DOHH2 (cell line): ENCODE measurements at regions not wholly inside any gene's neighbourhood (a gene's known extent, or its start where the extent isn't known, plus 50 kb on each side); places are given as distances from the start of the nearest gene placed in this dataset.

Experiments used
- H3F3A ChIP-seq: fragments of 200-600 bp; sonication (generic), shearing (Covaris generic); 2 replicates; pipeline ENCODE4 v1.6.0; 2016; ENCODE audit warnings: antibody characterized with exemption, mild to moderate bottlenecking; ENCODE audit not compliant: control insufficient read depth, insufficient read depth
- H3K27ac ChIP-seq: fragments of 200-600 bp; sonication (generic); 2 replicates; pipeline ENCODE4 v1.5.1; 2014; ENCODE audit warnings: low read depth, mild to moderate bottlenecking, low read length, moderate library complexity
- H3K27me3 ChIP-seq: fragments of 200-600 bp; sonication (generic); 2 replicates; pipeline ENCODE4 v1.6.1; 2014; ENCODE audit warnings: mild to moderate bottlenecking, low read length, mixed read lengths; ENCODE audit not compliant: control insufficient read depth
- H3K36me3 ChIP-seq: fragments of 200-600 bp; sonication (generic); 2 replicates; pipeline ENCODE4 v1.6.1; 2014; ENCODE audit warnings: mild to moderate bottlenecking, low read length, moderate library complexity, mixed read lengths; ENCODE audit not compliant: control insufficient read depth
- H3K4me1 ChIP-seq: fragments of 200-600 bp; sonication (generic); 2 replicates; pipeline ENCODE4 v1.6.1; 2014; ENCODE audit warnings: mild to moderate bottlenecking, low read length, mixed read lengths; ENCODE audit not compliant: control insufficient read depth
- H3K4me2 ChIP-seq: fragments of 200-600 bp; sonication (generic); 2 replicates; pipeline ENCODE4 v1.6.0; 2014; ENCODE audit warnings: mild to moderate bottlenecking, low read length, moderate library complexity
- H3K4me3 ChIP-seq: fragments of 200-600 bp; sonication (generic); 2 replicates; pipeline ENCODE4 v1.5.1; 2014; ENCODE audit warnings: mild to moderate bottlenecking, low read length, mixed read lengths
- H3K79me2 ChIP-seq: fragments of 200-600 bp; sonication (generic); 2 replicates; pipeline ENCODE4 v1.6.1; 2014; ENCODE audit warnings: mild to moderate bottlenecking, low read length, mixed read lengths; ENCODE audit not compliant: control insufficient read depth
- H3K9me2 ChIP-seq: fragments of 200-600 bp; sonication (generic); replicated peaks from 2 replicates; pipeline ENCODE4 v1.6.1; 2014; ENCODE audit warnings: mild to moderate bottlenecking, low read length, mixed read lengths; ENCODE audit not compliant: control insufficient read depth
- H3K9me3 ChIP-seq: fragments of 200-600 bp; sonication (generic); 2 replicates; pipeline ENCODE4 v1.6.1; 2014; ENCODE audit warnings: antibody characterized with exemption, low read length, mixed read lengths; ENCODE audit not compliant: control insufficient read depth, insufficient read depth
- H4K20me1 ChIP-seq: fragments of 200-600 bp; sonication (generic); 2 replicates; pipeline ENCODE4 v1.6.0; 2014; ENCODE audit warnings: low read depth, mild to moderate bottlenecking, antibody characterized with exemption, low read length, moderate library complexity; ENCODE audit not compliant: control insufficient read depth, insufficient read depth
- EZH2phosphoT487 ChIP-seq: fragments of 200-600 bp; sonication (generic); IDR thresholded peaks from 2 replicates; pipeline ENCODE4 v1.6.1; 2017; ENCODE audit warnings: borderline replicate concordance, mild to moderate bottlenecking, antibody characterized with exemption, low read length, moderate library complexity, mixed read lengths
- TF ChIP-seq, protein P1 (sequence below): fragments of 200-600 bp; sonication (generic); IDR thresholded peaks from one replicate; pipeline ENCODE4 v1.5.1; 2014; ENCODE audit warnings: antibody characterized with exemption, mild to moderate bottlenecking, low read depth, low read length; ENCODE audit not compliant: poor library complexity, severe bottlenecking

DNA sequence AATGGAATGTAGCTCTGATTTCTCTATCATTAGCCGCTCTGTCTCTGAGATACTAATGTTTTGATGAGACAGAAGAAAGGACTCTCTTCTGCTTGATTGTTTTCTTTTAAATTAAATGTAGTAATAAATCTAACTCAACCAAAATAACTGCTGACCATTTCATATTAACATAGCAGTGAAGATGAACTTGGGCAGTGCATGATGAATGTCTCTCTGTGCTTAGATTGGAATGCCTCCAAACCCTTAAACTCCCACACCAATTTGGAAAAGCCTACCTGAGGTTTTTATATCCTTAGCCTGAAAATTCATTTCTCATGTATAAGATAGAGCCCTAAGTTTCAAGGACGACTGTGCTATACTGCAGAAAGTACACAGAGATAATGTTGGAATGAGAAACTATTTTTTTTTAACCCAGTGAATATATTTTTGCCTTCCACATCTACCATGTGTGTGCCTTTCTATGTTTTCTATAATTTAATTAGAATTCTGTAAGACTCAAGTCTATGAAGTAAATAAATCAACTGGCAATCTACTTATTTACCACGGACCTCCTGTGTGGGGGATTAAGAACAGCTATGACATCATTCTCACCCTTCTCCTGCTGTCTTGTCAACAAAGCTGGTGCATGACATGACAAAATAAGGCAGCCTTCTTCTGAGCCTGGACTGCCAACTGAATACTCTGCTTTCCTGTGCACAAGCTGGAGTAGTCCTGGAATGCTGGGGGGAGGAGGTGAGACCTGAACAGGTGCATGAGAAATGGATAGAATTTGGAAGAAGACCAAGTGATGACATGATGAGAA lies 155.5 kb downstream of the FGF9 start:
- no peaks in the 10 kb centered on the region for H3K9me3 ChIP-seq
- H3K27me3 ChIP-seq, result no peaks in the 10 kb centered on the region
- no peak overlapping the region for H3K4me2 ChIP-seq
- H3K4me1 ChIP-seq, result no peaks in the 10 kb centered on the region
- H3K36me3 ChIP-seq, result no peaks in the 10 kb centered on the region
- TF ChIP-seq EZH2phosphoT487, result no peak
- TF ChIP-seq, protein P1, sequence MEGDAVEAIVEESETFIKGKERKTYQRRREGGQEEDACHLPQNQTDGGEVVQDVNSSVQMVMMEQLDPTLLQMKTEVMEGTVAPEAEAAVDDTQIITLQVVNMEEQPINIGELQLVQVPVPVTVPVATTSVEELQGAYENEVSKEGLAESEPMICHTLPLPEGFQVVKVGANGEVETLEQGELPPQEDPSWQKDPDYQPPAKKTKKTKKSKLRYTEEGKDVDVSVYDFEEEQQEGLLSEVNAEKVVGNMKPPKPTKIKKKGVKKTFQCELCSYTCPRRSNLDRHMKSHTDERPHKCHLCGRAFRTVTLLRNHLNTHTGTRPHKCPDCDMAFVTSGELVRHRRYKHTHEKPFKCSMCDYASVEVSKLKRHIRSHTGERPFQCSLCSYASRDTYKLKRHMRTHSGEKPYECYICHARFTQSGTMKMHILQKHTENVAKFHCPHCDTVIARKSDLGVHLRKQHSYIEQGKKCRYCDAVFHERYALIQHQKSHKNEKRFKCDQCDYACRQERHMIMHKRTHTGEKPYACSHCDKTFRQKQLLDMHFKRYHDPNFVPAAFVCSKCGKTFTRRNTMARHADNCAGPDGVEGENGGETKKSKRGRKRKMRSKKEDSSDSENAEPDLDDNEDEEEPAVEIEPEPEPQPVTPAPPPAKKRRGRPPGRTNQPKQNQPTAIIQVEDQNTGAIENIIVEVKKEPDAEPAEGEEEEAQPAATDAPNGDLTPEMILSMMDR, result no peak
- no peak overlapping the region for H3K27ac ChIP-seq
- H3K4me3 ChIP-seq, result no peak overlapping the region
- H3K9me2 ChIP-seq, result no peaks in the 10 kb centered on the region
- H4K20me1 ChIP-seq, result no peaks in the 10 kb centered on the region
- H3K79me2 ChIP-seq, result no peaks in the 10 kb centered on the region
- H3F3A ChIP-seq, result no peaks in the 10 kb centered on the region

DNA sequence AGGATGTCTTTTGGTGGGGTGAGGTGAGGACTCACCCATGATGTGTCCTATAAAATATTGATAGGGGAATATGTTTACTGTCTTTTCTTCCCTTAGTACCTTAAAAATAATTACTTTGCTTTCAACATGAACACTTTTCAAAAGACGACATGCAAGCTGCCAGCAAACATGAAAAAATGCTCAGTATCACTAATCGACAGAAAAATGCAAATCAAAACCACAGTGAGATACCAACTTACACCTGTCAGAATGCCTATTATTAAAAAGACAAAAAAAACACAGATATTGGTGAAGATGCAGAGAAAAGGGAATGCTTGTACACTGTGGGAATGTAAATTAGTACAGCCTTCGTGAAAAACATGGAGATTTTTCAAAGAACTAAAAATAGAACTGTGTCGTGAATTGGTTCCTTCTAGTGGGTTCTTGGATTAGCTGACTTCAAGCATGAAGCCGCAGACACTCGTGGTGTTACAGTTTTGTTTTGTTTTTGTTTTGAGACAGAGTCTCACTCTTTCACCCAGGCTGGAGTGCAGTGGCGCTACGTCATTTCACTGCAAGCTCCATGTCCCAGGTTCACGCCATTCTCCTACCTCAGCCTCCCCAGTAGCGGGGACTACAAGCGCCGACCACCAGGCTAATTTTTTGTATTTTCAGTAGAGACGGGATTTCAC lies 160.9 kb downstream of the FGF9 start:
- Histone ChIP-seq H3K4me2 (no peak overlapping the region), H3F3A (no peaks in the 10 kb centered on the region), H3K4me3 (no peak overlapping the region), H3K79me2 (no peaks in the 10 kb centered on the region), H3K4me1 (no peaks in the 10 kb centered on the region), H3K36me3 (no peaks in the 10 kb centered on the region), H4K20me1 (no peaks in the 10 kb centered on the region), H3K9me2 (no peaks in the 10 kb centered on the region), H3K27ac (no peak overlapping the region), H3K9me3 (peaks cover 7% of the 10 kb centered on the region; the same call in 1 of the 2 replicates), H3K27me3 (no peaks in the 10 kb centered on the region)
- no peak for TF ChIP-seq EZH2phosphoT487

GRCh38 chr13:21833921-21834320 lies 163.0 kb downstream of the FGF9 start:
- H4K20me1 ChIP-seq, result no peaks in the 10 kb centered on the region
- no peaks in the 10 kb centered on the region for H3K27me3 ChIP-seq
- no peaks in the 10 kb centered on the region for H3F3A ChIP-seq
- no peak overlapping the region for H3K4me2 ChIP-seq
- TF ChIP-seq, protein P1, result no peak
- no peak for TF ChIP-seq EZH2phosphoT487
- H3K36me3 ChIP-seq, result no peaks in the 10 kb centered on the region
- no peaks in the 10 kb centered on the region for H3K9me2 ChIP-seq
- H3K4me1 ChIP-seq, result no peaks in the 10 kb centered on the region
- no peaks in the 10 kb centered on the region for H3K79me2 ChIP-seq
- no peak overlapping the region for H3K27ac ChIP-seq
- H3K9me3 ChIP-seq, result peaks cover 7% of the 10 kb centered on the region; the same call in 1 of the 2 replicates
- H3K4me3 ChIP-seq, result no peak overlapping the region

DNA sequence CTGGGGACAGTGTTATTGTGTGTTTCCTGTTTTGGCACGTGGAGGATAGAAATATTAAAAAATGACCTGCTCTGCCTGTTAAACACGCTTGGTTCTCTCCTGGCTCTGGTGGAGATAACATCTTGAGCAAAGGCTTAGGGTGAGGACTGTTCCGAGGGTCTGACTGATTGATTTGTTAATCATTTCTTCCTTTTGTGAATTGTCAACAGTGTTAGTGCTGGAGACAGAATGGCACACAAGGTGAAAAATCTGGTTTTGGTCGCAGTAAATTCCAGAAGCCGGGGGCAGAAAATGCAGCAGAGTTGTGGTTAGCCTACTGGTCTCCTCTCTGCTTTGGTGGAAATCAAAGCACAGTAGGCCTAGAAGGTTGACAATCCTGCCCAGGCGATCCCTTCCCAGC lies 163.6 kb downstream of the FGF9 start:
- Histone ChIP-seq H3K79me2 (no peaks in the 10 kb centered on the region), H3F3A (no peaks in the 10 kb centered on the region), H3K4me1 (no peaks in the 10 kb centered on the region), H3K27ac (no peak overlapping the region), H3K27me3 (no peaks in the 10 kb centered on the region), H3K9me2 (no peaks in the 10 kb centered on the region), H3K4me2 (no peak overlapping the region), H3K4me3 (no peak overlapping the region), H4K20me1 (no peaks in the 10 kb centered on the region), H3K9me3 (peaks cover 7% of the 10 kb centered on the region; the same call in 1 of the 2 replicates), H3K36me3 (no peaks in the 10 kb centered on the region)
- TF ChIP-seq EZH2phosphoT487, result no peak
- TF ChIP-seq, protein P1, result no peak
